ENCODE measurements at regions not wholly inside any gene's neighbourhood (a gene's known extent, or its start where the extent isn't known, plus 50 kb on each side); places are given as distances from the start of the nearest gene placed in this dataset.

DNA sequence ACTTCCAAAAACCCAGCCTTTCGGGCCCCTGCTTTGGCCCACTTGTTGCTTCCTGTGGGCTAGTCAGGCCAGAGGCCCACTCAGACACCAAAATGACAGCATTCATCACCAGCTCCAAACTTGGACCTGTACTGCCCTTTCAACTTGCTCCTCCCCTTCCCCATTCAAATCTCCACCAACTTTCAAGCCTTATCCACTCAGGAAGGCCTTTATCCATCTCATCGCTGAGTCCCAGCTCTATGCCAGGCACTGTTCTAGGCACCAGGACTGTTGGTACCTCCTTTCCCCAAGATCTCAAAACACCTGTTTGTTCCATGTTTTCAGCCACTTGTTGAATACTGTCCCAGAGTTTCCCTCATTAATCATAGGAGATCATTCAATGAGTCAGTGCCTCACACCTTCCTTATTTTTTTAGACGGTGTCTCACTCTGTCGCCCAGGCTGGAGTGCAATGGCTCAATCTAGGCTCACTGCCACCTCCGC, 1011.4 kb downstream of the UQCRFS1 start (continued):
- TF ChIP-seq, protein P1, sequence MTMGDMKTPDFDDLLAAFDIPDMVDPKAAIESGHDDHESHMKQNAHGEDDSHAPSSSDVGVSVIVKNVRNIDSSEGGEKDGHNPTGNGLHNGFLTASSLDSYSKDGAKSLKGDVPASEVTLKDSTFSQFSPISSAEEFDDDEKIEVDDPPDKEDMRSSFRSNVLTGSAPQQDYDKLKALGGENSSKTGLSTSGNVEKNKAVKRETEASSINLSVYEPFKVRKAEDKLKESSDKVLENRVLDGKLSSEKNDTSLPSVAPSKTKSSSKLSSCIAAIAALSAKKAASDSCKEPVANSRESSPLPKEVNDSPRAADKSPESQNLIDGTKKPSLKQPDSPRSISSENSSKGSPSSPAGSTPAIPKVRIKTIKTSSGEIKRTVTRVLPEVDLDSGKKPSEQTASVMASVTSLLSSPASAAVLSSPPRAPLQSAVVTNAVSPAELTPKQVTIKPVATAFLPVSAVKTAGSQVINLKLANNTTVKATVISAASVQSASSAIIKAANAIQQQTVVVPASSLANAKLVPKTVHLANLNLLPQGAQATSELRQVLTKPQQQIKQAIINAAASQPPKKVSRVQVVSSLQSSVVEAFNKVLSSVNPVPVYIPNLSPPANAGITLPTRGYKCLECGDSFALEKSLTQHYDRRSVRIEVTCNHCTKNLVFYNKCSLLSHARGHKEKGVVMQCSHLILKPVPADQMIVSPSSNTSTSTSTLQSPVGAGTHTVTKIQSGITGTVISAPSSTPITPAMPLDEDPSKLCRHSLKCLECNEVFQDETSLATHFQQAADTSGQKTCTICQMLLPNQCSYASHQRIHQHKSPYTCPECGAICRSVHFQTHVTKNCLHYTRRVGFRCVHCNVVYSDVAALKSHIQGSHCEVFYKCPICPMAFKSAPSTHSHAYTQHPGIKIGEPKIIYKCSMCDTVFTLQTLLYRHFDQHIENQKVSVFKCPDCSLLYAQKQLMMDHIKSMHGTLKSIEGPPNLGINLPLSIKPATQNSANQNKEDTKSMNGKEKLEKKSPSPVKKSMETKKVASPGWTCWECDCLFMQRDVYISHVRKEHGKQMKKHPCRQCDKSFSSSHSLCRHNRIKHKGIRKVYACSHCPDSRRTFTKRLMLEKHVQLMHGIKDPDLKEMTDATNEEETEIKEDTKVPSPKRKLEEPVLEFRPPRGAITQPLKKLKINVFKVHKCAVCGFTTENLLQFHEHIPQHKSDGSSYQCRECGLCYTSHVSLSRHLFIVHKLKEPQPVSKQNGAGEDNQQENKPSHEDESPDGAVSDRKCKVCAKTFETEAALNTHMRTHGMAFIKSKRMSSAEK (CRISPR knock-in tag; IDR thresholded peaks at IDR 0.05; ENCODE audit: borderline replicate concordance): no peak
- no peak for TF ChIP-seq CBFB (CRISPR knock-in tag; IDR thresholded peaks at IDR 0.05; ENCODE audit: low read depth)
- TF ChIP-seq, protein P2, sequence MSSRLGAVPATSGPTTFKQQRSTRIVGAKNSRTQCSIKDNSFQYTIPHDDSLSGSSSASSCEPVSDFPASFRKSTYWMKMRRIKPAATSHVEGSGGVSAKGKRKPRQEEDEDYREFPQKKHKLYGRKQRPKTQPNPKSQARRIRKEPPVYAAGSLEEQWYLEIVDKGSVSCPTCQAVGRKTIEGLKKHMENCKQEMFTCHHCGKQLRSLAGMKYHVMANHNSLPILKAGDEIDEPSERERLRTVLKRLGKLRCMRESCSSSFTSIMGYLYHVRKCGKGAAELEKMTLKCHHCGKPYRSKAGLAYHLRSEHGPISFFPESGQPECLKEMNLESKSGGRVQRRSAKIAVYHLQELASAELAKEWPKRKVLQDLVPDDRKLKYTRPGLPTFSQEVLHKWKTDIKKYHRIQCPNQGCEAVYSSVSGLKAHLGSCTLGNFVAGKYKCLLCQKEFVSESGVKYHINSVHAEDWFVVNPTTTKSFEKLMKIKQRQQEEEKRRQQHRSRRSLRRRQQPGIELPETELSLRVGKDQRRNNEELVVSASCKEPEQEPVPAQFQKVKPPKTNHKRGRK (CRISPR knock-in tag; IDR thresholded peaks at IDR 0.05; ENCODE audit: borderline replicate concordance): no peak
- no peak for TF ChIP-seq ZNF121 (CRISPR knock-in tag; IDR thresholded peaks at IDR 0.05)

DNA sequence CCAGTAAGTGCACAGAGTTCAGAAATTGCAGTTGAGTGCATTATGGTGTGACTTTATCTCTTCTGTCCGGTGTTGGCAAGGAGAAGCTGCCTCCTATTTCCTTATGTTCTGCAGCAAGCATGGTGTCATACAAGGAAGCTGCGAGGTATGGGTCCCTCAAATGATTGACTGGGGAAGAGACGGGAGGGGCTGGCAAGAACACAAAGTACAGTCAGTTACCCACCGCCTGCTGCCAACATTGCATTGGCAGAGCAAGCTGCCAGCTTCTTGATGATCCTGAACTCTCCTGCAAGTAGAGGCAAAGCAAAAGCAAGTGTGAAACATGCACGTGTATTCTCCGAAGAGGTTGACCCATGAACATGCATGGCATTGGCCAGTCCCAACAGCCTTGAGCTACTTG, 1013.6 kb downstream of the UQCRFS1 start:
- H3K4me3 Mint-ChIP-seq: no peak overlapping the region
- no peaks in the 10 kb centered on the region; the same call in 1 of the 2 replicates for H3K27me3 Mint-ChIP-seq (ENCODE audit: low read depth)
- no peak overlapping the region for H3K27ac Mint-ChIP-seq
- CTCF ChIA-PET: no interaction called here
- ATAC-seq: no peak
- no peak for DNase-seq (ENCODE audit: low spot score)
- peaks cover 15% of the 10 kb centered on the region for H3K4me1 Mint-ChIP-seq
- no peaks in the 10 kb centered on the region for H3K36me3 Mint-ChIP-seq
- POLR2A ChIA-PET: no interaction called here
- peaks cover 20% of the 10 kb centered on the region for H3K9me3 Mint-ChIP-seq
- TF ChIP-seq, protein P3, sequence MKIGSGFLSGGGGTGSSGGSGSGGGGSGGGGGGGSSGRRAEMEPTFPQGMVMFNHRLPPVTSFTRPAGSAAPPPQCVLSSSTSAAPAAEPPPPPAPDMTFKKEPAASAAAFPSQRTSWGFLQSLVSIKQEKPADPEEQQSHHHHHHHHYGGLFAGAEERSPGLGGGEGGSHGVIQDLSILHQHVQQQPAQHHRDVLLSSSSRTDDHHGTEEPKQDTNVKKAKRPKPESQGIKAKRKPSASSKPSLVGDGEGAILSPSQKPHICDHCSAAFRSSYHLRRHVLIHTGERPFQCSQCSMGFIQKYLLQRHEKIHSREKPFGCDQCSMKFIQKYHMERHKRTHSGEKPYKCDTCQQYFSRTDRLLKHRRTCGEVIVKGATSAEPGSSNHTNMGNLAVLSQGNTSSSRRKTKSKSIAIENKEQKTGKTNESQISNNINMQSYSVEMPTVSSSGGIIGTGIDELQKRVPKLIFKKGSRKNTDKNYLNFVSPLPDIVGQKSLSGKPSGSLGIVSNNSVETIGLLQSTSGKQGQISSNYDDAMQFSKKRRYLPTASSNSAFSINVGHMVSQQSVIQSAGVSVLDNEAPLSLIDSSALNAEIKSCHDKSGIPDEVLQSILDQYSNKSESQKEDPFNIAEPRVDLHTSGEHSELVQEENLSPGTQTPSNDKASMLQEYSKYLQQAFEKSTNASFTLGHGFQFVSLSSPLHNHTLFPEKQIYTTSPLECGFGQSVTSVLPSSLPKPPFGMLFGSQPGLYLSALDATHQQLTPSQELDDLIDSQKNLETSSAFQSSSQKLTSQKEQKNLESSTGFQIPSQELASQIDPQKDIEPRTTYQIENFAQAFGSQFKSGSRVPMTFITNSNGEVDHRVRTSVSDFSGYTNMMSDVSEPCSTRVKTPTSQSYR (CRISPR knock-in tag; IDR thresholded peaks at IDR 0.05): no peak
- TF ChIP-seq, protein P4, sequence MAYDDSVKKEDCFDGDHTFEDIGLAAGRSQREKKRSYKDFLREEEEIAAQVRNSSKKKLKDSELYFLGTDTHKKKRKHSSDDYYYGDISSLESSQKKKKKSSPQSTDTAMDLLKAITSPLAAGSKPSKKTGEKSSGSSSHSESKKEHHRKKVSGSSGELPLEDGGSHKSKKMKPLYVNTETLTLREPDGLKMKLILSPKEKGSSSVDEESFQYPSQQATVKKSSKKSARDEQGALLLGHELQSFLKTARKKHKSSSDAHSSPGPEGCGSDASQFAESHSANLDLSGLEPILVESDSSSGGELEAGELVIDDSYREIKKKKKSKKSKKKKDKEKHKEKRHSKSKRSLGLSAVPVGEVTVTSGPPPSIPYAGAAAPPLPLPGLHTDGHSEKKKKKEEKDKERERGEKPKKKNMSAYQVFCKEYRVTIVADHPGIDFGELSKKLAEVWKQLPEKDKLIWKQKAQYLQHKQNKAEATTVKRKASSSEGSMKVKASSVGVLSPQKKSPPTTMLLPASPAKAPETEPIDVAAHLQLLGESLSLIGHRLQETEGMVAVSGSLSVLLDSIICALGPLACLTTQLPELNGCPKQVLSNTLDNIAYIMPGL (CRISPR knock-in tag; IDR thresholded peaks at IDR 0.05): no peak
- TF ChIP-seq, protein P5, sequence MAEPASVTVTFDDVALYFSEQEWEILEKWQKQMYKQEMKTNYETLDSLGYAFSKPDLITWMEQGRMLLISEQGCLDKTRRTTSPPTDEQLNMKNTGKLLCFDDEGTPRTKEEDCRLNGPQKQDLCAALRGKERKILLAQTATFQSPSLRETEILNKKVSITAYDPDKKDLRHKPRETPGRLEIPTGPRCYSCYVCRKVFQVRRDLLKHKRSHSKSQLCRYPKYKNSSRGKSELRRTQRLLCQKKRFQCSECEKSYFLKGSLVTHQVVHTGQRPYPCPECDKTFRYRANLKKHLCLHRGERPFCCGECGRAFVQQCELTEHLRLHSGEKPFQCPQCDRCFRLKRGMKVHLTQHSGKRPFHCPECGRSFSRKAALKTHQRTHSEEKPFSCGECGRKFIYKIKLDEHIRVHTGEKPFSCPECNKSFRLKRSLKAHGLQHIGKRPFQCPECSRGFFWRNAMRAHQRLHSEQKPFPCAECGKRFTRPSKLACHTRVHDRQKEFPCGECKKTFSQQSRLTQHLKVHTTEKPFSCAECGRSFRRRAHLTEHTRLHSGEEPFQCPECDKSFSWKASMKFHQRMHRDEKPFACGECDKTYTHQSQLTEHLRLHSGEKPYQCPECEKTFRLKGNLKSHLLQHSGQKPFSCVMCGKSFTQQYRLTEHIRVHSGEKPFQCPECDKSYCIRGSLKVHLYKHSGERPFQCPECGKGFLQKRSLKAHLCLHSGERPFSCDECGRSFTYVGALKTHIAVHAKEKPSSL (CRISPR knock-in tag; conservative IDR thresholded peaks at IDR 0.05): no peak
- TF ChIP-seq, protein P6, sequence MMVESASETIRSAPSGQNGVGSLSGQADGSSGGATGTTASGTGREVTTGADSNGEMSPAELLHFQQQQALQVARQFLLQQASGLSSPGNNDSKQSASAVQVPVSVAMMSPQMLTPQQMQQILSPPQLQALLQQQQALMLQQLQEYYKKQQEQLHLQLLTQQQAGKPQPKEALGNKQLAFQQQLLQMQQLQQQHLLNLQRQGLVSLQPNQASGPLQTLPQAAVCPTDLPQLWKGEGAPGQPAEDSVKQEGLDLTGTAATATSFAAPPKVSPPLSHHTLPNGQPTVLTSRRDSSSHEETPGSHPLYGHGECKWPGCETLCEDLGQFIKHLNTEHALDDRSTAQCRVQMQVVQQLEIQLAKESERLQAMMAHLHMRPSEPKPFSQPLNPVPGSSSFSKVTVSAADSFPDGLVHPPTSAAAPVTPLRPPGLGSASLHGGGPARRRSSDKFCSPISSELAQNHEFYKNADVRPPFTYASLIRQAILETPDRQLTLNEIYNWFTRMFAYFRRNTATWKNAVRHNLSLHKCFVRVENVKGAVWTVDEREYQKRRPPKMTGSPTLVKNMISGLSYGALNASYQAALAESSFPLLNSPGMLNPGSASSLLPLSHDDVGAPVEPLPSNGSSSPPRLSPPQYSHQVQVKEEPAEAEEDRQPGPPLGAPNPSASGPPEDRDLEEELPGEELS (CRISPR knock-in tag; IDR thresholded peaks at IDR 0.05): no peak
- TF ChIP-seq FOXP1 (CRISPR knock-in tag; IDR thresholded peaks at IDR 0.05; ENCODE audit: borderline replicate concordance): no peak
- TF ChIP-seq NR3C1 (CRISPR knock-in tag; conservative IDR thresholded peaks at IDR 0.05; ENCODE audit: low read depth): no peak
- no peak for TF ChIP-seq ZNF138 (CRISPR knock-in tag; conservative IDR thresholded peaks at IDR 0.05)
- TF ChIP-seq OVOL2 (CRISPR knock-in tag; IDR thresholded peaks at IDR 0.05; ENCODE audit: borderline replicate concordance): no peak
- TF ChIP-seq, protein P7, sequence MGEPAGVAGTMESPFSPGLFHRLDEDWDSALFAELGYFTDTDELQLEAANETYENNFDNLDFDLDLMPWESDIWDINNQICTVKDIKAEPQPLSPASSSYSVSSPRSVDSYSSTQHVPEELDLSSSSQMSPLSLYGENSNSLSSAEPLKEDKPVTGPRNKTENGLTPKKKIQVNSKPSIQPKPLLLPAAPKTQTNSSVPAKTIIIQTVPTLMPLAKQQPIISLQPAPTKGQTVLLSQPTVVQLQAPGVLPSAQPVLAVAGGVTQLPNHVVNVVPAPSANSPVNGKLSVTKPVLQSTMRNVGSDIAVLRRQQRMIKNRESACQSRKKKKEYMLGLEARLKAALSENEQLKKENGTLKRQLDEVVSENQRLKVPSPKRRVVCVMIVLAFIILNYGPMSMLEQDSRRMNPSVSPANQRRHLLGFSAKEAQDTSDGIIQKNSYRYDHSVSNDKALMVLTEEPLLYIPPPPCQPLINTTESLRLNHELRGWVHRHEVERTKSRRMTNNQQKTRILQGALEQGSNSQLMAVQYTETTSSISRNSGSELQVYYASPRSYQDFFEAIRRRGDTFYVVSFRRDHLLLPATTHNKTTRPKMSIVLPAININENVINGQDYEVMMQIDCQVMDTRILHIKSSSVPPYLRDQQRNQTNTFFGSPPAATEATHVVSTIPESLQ (CRISPR knock-in tag; IDR thresholded peaks at IDR 0.05): no peak
- TF ChIP-seq, protein P8, sequence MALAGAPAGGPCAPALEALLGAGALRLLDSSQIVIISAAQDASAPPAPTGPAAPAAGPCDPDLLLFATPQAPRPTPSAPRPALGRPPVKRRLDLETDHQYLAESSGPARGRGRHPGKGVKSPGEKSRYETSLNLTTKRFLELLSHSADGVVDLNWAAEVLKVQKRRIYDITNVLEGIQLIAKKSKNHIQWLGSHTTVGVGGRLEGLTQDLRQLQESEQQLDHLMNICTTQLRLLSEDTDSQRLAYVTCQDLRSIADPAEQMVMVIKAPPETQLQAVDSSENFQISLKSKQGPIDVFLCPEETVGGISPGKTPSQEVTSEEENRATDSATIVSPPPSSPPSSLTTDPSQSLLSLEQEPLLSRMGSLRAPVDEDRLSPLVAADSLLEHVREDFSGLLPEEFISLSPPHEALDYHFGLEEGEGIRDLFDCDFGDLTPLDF (CRISPR knock-in tag; IDR thresholded peaks at IDR 0.05): no peak
- no peak for TF ChIP-seq GABPB1 (CRISPR knock-in tag; IDR thresholded peaks at IDR 0.05)
- TF ChIP-seq HMGA2 (CRISPR knock-in tag; IDR thresholded peaks at IDR 0.05): no peak
- no peak for TF ChIP-seq EMX1 (CRISPR knock-in tag; IDR thresholded peaks at IDR 0.05)

Data from WTC11 (cell line).